ENCODE measurements at regions not wholly inside any gene's neighbourhood (a gene's known extent, or its start where the extent isn't known, plus 50 kb on each side); places are given as distances from the start of the nearest gene placed in this dataset.

- Mint-ChIP-seq H3K36me3 (no peaks in the 10 kb centered on the region), H3K27ac (no peak overlapping the region), H3K4me3 (no peak overlapping the region), H3K27me3 (no peaks in the 10 kb centered on the region), H3K9me3 (no peaks in the 10 kb centered on the region), H3K4me1 (no peaks in the 10 kb centered on the region)
- DNase-seq, result no peak
These were observed 1496.3 kb downstream of the PCDH7 start for GRCh38 chr4:32216502-32216901.

GRCh38 chr4:32219306-32220075 is 1499.3 kb downstream of the PCDH7 start:
- peaks cover 1% of the 10 kb centered on the region for H3K9me3 Mint-ChIP-seq
- DNase-seq, result no peak
- H3K36me3 Mint-ChIP-seq, result no peaks in the 10 kb centered on the region
- no peak overlapping the region for H3K27ac Mint-ChIP-seq
- no peaks in the 10 kb centered on the region for H3K27me3 Mint-ChIP-seq
- H3K4me3 Mint-ChIP-seq, result no peak overlapping the region
- no peaks in the 10 kb centered on the region for H3K4me1 Mint-ChIP-seq

GRCh38 chr4:32226204-32226603 is 1506.0 kb downstream of the PCDH7 start:
- no peak overlapping the region for H3K4me3 Mint-ChIP-seq
- peaks cover 6% of the 10 kb centered on the region for H3K9me3 Mint-ChIP-seq
- no peak overlapping the region for H3K27ac Mint-ChIP-seq
- no peak for DNase-seq
- no peaks in the 10 kb centered on the region for H3K36me3 Mint-ChIP-seq
- H3K27me3 Mint-ChIP-seq, result no peaks in the 10 kb centered on the region
- no peaks in the 10 kb centered on the region for H3K4me1 Mint-ChIP-seq

GRCh38 chr4:32226733-32227132 is 1506.6 kb downstream of the PCDH7 start:
- DNase-seq, result no peak
- Mint-ChIP-seq H3K27me3 (no peaks in the 10 kb centered on the region), H3K4me3 (no peak overlapping the region), H3K27ac (no peak overlapping the region), H3K4me1 (no peaks in the 10 kb centered on the region), H3K9me3 (peaks cover 6% of the 10 kb centered on the region), H3K36me3 (no peaks in the 10 kb centered on the region)

GRCh38 chr4:32243926-32244325 is 1523.8 kb downstream of the PCDH7 start:
- H3K9me3 Mint-ChIP-seq, result peaks cover 4% of the 10 kb centered on the region
- no peak overlapping the region for H3K4me3 Mint-ChIP-seq
- no peaks in the 10 kb centered on the region for H3K4me1 Mint-ChIP-seq
- no peak for DNase-seq
- H3K27ac Mint-ChIP-seq, result no peak overlapping the region
- no peaks in the 10 kb centered on the region for H3K27me3 Mint-ChIP-seq
- H3K36me3 Mint-ChIP-seq, result no peaks in the 10 kb centered on the region

- Mint-ChIP-seq H3K9me3 (peaks cover 5% of the 10 kb centered on the region), H3K4me1 (no peaks in the 10 kb centered on the region), H3K27ac (no peak overlapping the region), H3K36me3 (no peaks in the 10 kb centered on the region), H3K4me3 (no peak overlapping the region), H3K27me3 (no peaks in the 10 kb centered on the region)
- no peak for DNase-seq
These were observed 1528.9 kb downstream of the PCDH7 start for GRCh38 chr4:32249040-32249439.

- no peak for DNase-seq
- H3K27me3 Mint-ChIP-seq, result no peaks in the 10 kb centered on the region
- H3K4me1 Mint-ChIP-seq, result no peaks in the 10 kb centered on the region
- no peak overlapping the region for H3K4me3 Mint-ChIP-seq
- peaks cover 7% of the 10 kb centered on the region for H3K9me3 Mint-ChIP-seq
- H3K36me3 Mint-ChIP-seq, result no peaks in the 10 kb centered on the region
- no peak overlapping the region for H3K27ac Mint-ChIP-seq
These were observed 1531.0 kb downstream of the PCDH7 start for GRCh38 chr4:32251126-32251525.

- Mint-ChIP-seq H3K27ac (no peak overlapping the region), H3K9me3 (peaks cover 7% of the 10 kb centered on the region)
- DNase-seq, result no peak
These were observed 1531.8 kb downstream of the PCDH7 start for GRCh38 chr4:32251926-32252325.

GRCh38 chr4:32254216-32254615 is 1534.0 kb downstream of the PCDH7 start:
- H3K4me3 Mint-ChIP-seq, result no peak overlapping the region

More at GRCh38 chr4:32251926-32252325, 1531.8 kb downstream of the PCDH7 start:
- H3K36me3 Mint-ChIP-seq, result no peaks in the 10 kb centered on the region
- no peaks in the 10 kb centered on the region for H3K27me3 Mint-ChIP-seq
- H3K4me3 Mint-ChIP-seq, result no peak overlapping the region
- no peaks in the 10 kb centered on the region for H3K4me1 Mint-ChIP-seq

GRCh38 chr4:32258986-32259385 is 1538.8 kb downstream of the PCDH7 start:
- Mint-ChIP-seq H3K9me3 (peaks cover 5% of the 10 kb centered on the region), H3K27ac (no peak overlapping the region), H3K27me3 (no peaks in the 10 kb centered on the region), H3K4me1 (no peaks in the 10 kb centered on the region), H3K4me3 (no peak overlapping the region), H3K36me3 (no peaks in the 10 kb centered on the region)
- no peak for DNase-seq

More at GRCh38 chr4:32254216-32254615, 1534.0 kb downstream of the PCDH7 start:
- Mint-ChIP-seq H3K36me3 (no peaks in the 10 kb centered on the region), H3K4me1 (no peaks in the 10 kb centered on the region), H3K27me3 (no peaks in the 10 kb centered on the region), H3K27ac (no peak overlapping the region), H3K9me3 (peaks cover 5% of the 10 kb centered on the region)
- DNase-seq, result no peak

GRCh38 chr4:32261196-32261595 is 1541.0 kb downstream of the PCDH7 start:
- H3K27ac Mint-ChIP-seq, result no peak overlapping the region

GRCh38 chr4:32268863-32269262 is 1548.7 kb downstream of the PCDH7 start:
- no peak overlapping the region for H3K27ac Mint-ChIP-seq

More at GRCh38 chr4:32261196-32261595, 1541.0 kb downstream of the PCDH7 start:
- H3K9me3 Mint-ChIP-seq, result peaks cover 4% of the 10 kb centered on the region
- H3K4me1 Mint-ChIP-seq, result no peaks in the 10 kb centered on the region
- H3K4me3 Mint-ChIP-seq, result no peak overlapping the region
- no peaks in the 10 kb centered on the region for H3K27me3 Mint-ChIP-seq
- no peaks in the 10 kb centered on the region for H3K36me3 Mint-ChIP-seq
- DNase-seq, result no peak

GRCh38 chr4:32290102-32290501 is 1569.9 kb downstream of the PCDH7 start:
- DNase-seq, result no peak
- no peaks in the 10 kb centered on the region for H3K36me3 Mint-ChIP-seq
- H3K27ac Mint-ChIP-seq, result no peak overlapping the region
- H3K9me3 Mint-ChIP-seq, result peaks cover 3% of the 10 kb centered on the region
- H3K27me3 Mint-ChIP-seq, result no peaks in the 10 kb centered on the region
- no peaks in the 10 kb centered on the region for H3K4me1 Mint-ChIP-seq
- no peak overlapping the region for H3K4me3 Mint-ChIP-seq

More at GRCh38 chr4:32268863-32269262, 1548.7 kb downstream of the PCDH7 start:
- Mint-ChIP-seq H3K27me3 (no peaks in the 10 kb centered on the region), H3K4me1 (no peaks in the 10 kb centered on the region), H3K9me3 (peaks cover 5% of the 10 kb centered on the region), H3K4me3 (no peak overlapping the region), H3K36me3 (no peaks in the 10 kb centered on the region)
- no peak for DNase-seq

- Mint-ChIP-seq H3K36me3 (no peaks in the 10 kb centered on the region), H3K9me3 (peaks cover 6% of the 10 kb centered on the region), H3K4me3 (no peak overlapping the region), H3K27me3 (no peaks in the 10 kb centered on the region), H3K27ac (no peak overlapping the region), H3K4me1 (no peaks in the 10 kb centered on the region)
- DNase-seq, result no peak
These were observed 1598.8 kb downstream of the PCDH7 start for GRCh38 chr4:32318926-32319325.

GRCh38 chr4:32321421-32321820 is 1601.3 kb downstream of the PCDH7 start:
- no peak overlapping the region for H3K4me3 Mint-ChIP-seq
- peaks cover 11% of the 10 kb centered on the region for H3K9me3 Mint-ChIP-seq
- no peak overlapping the region for H3K27ac Mint-ChIP-seq
- H3K4me1 Mint-ChIP-seq, result no peaks in the 10 kb centered on the region
- H3K27me3 Mint-ChIP-seq, result no peaks in the 10 kb centered on the region
- no peaks in the 10 kb centered on the region for H3K36me3 Mint-ChIP-seq
- DNase-seq, result no peak

- H3K36me3 Mint-ChIP-seq, result no peaks in the 10 kb centered on the region
- no peak overlapping the region for H3K4me3 Mint-ChIP-seq
- no peak overlapping the region for H3K27ac Mint-ChIP-seq
- H3K27me3 Mint-ChIP-seq, result no peaks in the 10 kb centered on the region
- peaks cover 3% of the 10 kb centered on the region for H3K9me3 Mint-ChIP-seq
- DNase-seq, result no peak
- H3K4me1 Mint-ChIP-seq, result no peaks in the 10 kb centered on the region
These were observed 1614.6 kb downstream of the PCDH7 start for GRCh38 chr4:32334759-32335158.
